ENCODE measurements at regions not wholly inside any gene's neighbourhood (a gene's known extent, or its start where the extent isn't known, plus 50 kb on each side); places are given as distances from the start of the nearest gene placed in this dataset.

GRCh38 chr9:653856-654387 is 187.6 kb upstream of the DMRT1 start:
- H3K4me3 ChIP-seq, result no peak overlapping the region
- DNase-seq (ENCODE audit: low spot score), result no peak
- peak overlapping the region in 1 of 2 donors; percentile 12 for H3K27ac ChIP-seq
- ATAC-seq (ENCODE audit: insufficient number of reproducible peaks, low FRiP score, low read depth), result no peak
- no peaks in the 10 kb centered on the region for H3K36me3 ChIP-seq
- H3K4me1 ChIP-seq (ENCODE audit: control insufficient read depth in 1 of 2, low read depth in 2 of 2), result peaks cover 24 to 79% of the 10 kb centered on the region in 2 donors
- H3K27me3 ChIP-seq (replicated peaks; ENCODE audit: insufficient read depth), result no peaks in the 10 kb centered on the region
- no peak for TF ChIP-seq CTCF (IDR thresholded peaks at IDR 0.05)
- H3K9me3 ChIP-seq, result no peaks in the 10 kb centered on the region

- no peak for ATAC-seq (ENCODE audit: insufficient number of reproducible peaks, low FRiP score, low read depth)
- Histone ChIP-seq H3K27ac (peak overlapping the region; percentile 57 to 63), H3K9me3 (no peaks in the 10 kb centered on the region), H3K4me3 (peak overlapping the region; percentile 8), H3K4me1 (ENCODE audit: control insufficient read depth in 1 of 2, low read depth in 2 of 2) (peaks cover 8 to 59% of the 10 kb centered on the region in 2 donors), H3K27me3 (replicated peaks; ENCODE audit: insufficient read depth) (no peaks in the 10 kb centered on the region), H3K36me3 (no peaks in the 10 kb centered on the region)
- DNase-seq (ENCODE audit: low spot score), result no peak
- TF ChIP-seq CTCF (IDR thresholded peaks at IDR 0.05), result no peak
These were observed 185.6 kb upstream of the DMRT1 start for GRCh38 chr9:655875-656274.

- Histone ChIP-seq H3K27me3 (replicated peaks; ENCODE audit: insufficient read depth) (no peaks in the 10 kb centered on the region), H3K4me1 (ENCODE audit: control insufficient read depth in 1 of 2, low read depth in 2 of 2) (peaks cover 7 to 50% of the 10 kb centered on the region in 2 donors), H3K4me3 (no peak overlapping the region), H3K36me3 (no peaks in the 10 kb centered on the region), H3K9me3 (no peaks in the 10 kb centered on the region), H3K27ac (no peak overlapping the region)
- no peak for TF ChIP-seq CTCF (IDR thresholded peaks at IDR 0.05)
- DNase-seq (ENCODE audit: low spot score), result no peak
- ATAC-seq (ENCODE audit: insufficient number of reproducible peaks, low FRiP score, low read depth), result no peak
These were observed 184.4 kb upstream of the DMRT1 start for GRCh38 chr9:656926-657568.

GRCh38 chr9:659286-659685 is 182.2 kb upstream of the DMRT1 start:
- Histone ChIP-seq H3K27me3 (replicated peaks; ENCODE audit: insufficient read depth) (no peaks in the 10 kb centered on the region), H3K27ac (no peak overlapping the region), H3K9me3 (no peaks in the 10 kb centered on the region), H3K36me3 (no peaks in the 10 kb centered on the region), H3K4me3 (no peak overlapping the region), H3K4me1 (ENCODE audit: control insufficient read depth in 1 of 2, low read depth in 2 of 2) (peaks cover 7 to 43% of the 10 kb centered on the region in 2 donors)
- ATAC-seq (ENCODE audit: insufficient number of reproducible peaks, low FRiP score, low read depth) (no peak), DNase-seq (ENCODE audit: low spot score) (no peak)
- no peak for TF ChIP-seq CTCF (IDR thresholded peaks at IDR 0.05)

- Histone ChIP-seq H3K36me3 (no peaks in the 10 kb centered on the region), H3K4me1 (ENCODE audit: control insufficient read depth in 1 of 2, low read depth in 2 of 2) (peaks cover 7 to 34% of the 10 kb centered on the region in 2 donors), H3K27ac (no peak overlapping the region), H3K9me3 (no peaks in the 10 kb centered on the region), H3K4me3 (no peak overlapping the region), H3K27me3 (replicated peaks; ENCODE audit: insufficient read depth) (no peaks in the 10 kb centered on the region)
- no peak for TF ChIP-seq CTCF (IDR thresholded peaks at IDR 0.05)
- no peak for ATAC-seq (ENCODE audit: insufficient number of reproducible peaks, low FRiP score, low read depth)
- DNase-seq (ENCODE audit: low spot score), result no peak
These were observed 181.3 kb upstream of the DMRT1 start for GRCh38 chr9:660227-660626.

Data from thoracic aorta (tissue), 2 donors.